IPS-NIHi7 (cell line): ENCODE measurements at regions not wholly inside any gene's neighbourhood (a gene's known extent, or its start where the extent isn't known, plus 50 kb on each side); places are given as distances from the start of the nearest gene placed in this dataset.

ENCODE experiments used
- DNase-seq: peaks from one replicate; pipeline ENCODE4 v3.0.0; 2012; ENCODE audit warnings: mixed read lengths; ENCODE audit errors: extremely low spot score

DNA sequence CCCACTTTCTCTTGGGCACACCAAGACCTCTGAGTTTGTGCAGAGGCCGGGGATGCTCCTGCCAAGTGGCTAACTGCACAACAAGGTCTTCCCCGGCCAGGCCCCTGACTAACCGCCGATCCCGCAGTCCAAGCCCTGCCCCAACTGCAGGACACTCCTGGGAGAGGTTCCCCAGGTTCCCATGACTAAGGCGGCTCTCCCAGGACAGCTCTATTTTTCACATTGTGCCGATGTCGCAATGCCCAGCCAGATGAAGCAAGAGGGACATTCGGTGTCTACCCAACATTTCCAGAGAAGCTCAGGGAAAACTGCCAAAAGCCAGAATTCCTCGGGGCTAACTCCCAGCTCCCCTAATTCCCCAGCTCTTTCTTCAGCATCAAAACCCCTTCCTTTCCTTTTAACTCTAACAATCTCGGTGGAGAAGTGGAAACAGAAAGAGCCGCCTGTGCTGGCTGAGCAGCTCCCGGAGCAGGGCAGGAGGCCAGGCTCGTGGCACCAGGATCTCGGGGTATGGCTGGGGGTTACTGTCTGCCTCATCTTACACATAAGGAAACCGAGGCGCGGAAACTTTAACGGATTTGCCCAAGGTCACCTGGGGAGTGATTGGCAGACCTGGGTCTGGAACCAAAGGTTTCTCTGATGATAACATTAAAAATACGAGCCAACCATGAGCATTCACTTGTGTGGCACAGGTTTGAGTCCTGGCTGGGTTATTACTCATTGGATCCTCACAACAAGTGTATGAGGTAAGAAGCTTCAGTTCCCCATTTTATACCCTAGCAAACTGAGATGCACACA is 318.2 kb downstream of the BCL11B start:
- no peak for DNase-seq

DNA sequence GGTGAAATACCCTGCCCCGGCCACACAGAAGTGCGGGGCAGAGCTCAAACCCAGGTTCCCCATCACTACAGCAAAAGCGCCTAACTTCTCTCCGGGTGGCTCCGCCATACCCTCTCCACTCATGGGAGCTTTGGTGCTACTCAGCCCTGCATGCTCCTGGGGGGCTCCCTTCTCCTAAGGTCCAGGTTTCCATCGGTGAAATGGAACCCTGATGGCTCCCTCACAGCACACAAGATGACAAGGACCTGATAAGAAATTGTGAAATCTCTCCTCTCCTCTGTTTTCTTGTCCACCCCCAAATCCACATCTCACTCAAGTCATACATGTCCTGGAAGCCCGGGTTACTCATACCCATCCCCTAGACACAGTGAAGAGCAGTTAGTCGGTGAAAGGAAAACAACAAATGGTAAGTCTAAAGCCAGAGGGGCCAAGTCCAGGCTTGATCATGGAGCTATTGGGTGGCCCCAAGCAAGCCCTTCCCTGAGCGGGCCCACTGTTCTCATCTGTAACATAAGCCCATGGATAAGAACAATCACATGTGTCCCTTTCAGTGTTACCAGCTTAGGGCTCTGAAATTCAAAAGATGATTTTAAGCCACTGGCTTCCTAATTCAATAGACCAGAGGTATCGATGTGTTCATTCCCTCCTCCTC is 317.5 kb downstream of the BCL11B start:
- no peak for DNase-seq

DNA sequence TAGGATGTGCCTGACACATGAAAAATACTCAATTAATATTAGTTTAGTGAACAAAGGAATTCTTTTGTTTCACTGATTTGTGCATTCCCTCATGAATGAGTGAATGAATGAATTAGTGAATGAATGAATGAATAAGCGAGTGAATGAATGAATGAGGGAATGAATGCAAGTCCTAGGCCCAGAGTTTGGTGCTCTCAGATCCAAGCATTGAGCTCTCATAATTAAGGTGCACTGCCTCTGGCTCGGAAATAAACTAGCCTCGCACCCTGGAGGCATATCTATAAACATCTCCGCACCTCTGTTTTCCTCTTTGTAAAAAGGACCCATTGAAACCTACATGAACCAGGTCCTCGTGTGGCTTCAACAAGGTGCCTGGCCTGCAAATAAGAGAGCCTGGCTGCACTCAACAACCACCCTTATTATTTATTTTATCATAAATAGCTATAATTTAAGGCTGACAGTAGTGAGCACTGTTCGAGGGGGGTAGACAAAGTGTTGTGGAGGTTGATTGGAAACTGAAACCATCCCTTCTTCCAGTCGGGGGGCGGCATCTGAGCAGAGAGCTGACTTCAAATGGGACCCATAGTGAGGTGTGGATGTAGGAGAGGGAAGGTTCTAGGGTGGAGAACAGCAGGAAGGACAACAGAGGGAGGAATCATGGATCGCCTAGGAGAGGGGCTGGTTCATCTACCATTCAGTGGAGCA is 316.8 kb downstream of the BCL11B start:
- DNase-seq, result no peak

DNA sequence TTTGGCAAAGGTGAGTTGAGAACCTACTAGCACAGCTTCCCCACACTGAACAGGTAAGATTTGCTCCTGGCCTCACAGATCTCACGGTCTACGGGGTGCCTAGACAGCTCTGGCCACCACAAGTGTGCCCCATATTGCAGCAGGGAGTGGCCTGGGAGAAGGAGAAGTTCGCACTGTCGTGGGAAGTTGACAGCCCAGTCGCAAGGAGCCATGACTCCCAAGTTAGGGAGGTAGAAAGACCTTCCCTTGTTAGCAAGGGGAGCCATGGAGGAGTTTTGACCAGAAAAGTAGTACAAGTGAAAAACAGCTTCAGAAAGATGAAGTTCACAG is 316.3 kb downstream of the BCL11B start:
- no peak for DNase-seq

DNA sequence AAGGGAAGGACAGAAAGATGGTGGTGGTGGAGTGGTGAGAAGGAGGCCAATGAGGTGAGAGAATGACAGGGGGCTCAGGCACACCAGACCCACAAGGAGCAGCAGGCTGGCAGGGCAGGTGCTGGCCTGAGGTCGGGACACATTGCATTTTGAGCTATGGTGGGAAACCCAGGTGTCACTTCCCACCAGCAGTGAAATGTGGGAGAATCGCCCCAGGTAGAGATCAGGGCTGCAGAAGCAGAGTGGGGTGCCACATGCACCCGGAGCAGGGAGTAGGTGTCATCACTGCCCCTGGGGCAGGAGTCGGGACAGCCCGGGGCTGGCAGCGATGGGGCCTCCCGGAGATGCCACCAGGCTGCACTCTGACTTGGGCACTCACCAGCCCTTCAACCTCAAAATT is 315.8 kb downstream of the BCL11B start:
- no peak for DNase-seq

DNA sequence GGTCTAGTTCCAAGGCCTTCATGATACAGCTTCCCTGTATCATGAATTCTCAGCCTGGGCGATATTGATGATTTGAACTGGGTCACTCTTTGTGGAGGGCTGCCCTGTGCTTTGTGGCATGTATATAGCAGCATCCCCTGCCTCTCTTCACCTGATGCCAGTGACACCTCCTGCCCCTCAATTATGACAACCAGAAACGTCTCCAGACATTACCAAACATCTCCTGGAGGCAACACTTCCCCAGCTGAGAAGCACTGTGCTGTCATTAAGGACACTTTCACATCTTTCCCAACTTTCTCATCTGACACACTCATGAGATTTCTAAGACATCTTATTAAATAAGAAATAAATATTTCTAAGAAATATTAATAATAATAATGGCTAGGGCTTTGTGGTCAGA is 315.3 kb downstream of the BCL11B start:
- DNase-seq, result no peak

DNA sequence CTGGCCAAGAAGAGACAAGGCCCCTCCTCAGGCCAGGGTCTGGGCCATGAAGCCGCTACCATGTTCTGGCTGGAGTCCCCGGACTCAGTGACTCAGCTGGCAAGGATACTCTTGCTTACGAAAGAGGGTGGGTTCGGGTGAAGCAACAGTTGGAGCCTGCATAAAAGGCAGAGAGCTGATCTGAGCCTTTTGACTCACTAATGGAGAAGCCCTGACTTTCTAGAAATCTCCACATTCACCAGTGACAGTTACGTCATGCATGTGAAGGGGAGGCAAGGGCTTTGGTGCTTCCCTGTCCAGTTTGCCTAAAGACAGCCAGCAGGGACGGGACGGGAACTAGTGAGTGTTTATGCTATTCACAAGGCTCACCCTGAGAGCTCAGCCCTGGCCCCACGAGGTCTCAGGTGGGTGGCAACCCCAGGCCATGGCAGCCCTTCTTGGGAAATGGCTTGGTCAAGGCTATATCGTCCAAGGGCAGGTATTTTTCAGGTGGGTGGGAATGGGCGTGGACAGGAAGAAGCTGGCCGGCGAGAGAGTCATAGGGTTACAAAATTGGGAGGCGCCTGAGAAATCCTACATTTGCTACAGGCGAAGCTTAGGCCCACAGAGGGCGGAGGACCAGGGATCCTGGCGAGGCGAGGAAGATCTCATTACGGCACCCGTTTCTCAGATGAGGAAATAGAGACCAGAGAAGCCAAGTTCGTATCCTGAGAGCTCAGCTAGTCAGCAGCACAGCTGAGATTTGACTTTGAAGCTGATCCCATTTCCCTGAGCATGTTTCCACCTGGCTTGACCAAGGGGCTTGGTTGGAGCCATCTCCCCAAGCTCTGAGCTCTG is 314.6 kb downstream of the BCL11B start:
- DNase-seq, result no peak

DNA sequence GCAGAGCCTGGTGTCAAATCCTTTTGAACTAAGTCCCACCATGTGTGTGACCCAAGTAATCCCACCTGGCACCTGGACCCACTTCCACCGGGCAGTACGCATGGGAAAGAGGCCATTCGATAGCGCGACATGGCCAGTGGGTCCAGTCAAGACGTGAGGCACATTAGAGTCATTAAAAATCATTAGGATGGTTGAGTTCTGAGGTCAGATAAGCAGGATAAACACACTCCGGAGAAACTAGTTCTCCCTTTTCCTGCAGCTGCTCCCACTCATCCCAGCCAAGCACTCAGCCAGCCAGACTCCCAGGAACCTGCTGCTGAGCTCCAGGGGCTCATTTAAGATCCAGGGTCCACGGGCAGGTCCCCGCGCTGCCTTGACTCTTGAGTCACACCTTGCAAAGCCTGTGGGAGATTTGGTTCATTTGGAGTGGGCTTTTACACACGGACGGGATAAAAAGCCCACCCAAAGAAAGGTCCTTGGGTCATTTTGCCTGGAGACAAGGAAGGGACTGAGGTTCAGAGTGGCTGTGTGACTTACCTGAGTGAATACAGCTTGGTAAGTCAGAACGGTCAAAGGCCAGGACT is 313.9 kb downstream of the BCL11B start:
- DNase-seq, result no peak

DNA sequence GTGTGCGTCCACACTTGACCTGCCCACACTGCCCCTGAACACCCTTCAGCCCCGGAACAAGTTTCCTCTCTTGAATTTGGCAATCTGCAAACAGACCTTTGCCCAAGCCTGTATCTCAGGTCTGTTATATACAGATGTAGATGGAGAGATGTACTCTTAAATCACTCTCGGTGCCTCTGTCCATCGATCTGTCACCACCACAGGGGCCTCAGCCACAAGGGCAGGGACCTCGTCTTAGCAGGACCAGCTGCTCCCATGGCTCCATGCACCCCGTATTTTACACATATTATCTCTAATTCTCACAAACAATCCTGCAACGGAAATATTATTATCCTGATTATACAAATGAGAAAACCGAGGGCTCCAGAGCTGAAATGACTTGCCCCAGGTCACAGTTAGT is 313.4 kb downstream of the BCL11B start:
- no peak for DNase-seq

DNA sequence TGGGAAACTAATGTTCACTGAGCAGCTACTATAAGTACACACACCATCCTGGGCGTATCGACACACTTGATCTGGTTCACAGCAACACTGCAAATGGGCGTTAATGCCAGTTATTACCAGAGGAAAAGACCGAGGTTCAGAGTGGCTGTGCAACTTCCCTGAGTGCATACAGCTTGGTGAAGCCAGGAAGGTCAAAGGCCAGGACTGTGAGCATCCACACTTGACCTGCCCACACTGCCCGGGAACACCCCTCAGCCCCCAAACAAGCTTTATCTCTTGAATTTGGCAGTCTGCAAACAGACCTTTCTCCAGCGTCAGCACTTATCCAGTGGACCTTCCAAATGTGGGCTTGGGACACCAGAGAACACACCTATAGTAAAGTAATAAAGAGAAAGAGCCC is 312.6 kb downstream of the BCL11B start:
- no peak for DNase-seq

DNA sequence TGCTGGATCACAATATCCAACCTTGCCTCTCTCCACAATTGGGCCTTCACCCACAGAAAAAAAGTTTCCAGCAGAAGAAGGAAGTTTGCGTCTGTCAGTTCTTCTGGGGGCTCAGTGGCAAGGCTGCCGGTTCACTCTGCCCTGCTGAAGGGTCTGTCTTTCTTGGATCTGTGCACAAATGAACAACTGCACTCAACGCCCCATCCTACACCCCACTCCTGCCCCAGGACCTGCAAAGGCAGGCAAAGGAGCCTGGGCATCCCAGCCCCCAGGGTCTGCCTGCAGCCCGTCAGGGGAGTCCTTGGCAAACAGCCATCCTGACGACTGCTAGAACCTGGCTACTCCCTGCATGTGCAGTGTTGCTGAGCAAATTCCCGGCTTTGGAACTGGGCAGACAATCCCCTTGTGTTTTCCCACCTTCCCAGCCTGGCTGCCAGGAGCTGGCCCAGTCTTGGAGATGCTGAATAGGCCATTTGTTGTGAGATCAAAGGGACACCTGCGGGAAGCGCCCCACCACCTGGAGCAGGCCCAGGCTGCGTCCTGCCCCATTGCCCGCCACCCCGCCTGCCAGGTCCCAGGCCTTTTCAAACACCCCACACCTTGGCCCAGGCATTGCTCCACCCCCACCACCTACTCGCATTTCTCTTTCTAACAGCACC is 311.9 kb downstream of the BCL11B start:
- DNase-seq, result no peak

DNA sequence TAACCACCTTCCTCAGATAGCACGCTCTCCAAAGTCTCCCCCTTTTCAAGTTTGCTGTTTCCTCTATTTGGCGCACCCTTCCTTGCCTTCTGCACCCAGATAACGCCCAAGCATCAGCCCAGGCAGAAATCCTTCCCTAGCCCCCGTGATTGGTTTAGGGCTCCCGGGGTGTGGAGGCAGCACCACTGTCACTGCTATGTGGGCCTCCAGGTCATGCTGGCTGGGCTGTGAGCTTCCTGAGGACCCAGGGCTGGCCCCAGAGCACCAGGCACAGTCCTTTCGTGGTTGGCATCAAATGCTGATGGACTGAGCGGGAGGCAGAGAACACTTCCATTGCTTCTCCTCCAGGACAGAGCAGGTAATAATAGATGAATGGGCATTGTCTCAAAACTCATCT is 311.4 kb downstream of the BCL11B start:
- no peak for DNase-seq

DNA sequence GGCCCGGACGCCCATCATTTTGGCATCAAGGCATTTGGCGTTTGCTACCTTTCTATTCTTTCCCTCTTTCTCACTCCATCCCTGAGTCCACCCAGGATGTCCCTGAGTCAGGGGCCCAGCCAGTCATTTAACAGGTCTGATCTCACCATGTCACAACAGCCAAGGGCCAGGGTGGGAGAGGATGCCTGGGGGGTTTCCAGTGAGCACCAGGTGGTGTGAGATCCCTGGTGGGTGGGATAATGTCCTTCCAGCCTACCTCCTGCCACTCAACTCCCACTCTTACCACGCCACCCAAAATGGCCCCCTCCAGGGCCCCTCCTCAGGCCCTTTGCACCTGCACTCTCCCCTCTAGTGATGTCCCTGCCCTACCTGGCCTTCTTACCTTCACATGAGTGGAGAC is 310.8 kb downstream of the BCL11B start:
- DNase-seq, result no peak

DNA sequence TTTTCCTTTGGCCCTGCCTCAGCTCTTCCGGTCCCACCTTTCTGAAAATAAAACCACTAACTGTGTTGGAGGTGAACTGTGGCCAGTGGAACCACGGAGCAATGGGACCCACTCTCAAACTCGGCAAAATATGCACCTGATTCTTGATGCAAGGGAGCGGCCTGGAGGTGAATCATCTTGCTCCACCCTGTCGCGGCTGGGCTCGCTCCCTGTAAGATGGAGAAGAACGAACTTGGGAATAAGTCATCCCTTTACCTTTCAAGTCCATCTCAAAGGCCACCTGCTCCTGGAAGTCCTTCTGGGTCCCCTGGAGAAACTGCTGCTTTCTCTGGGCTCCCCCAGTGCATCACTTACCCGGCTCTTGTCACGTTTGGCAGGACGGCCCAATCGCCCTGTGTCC is 309.9 kb downstream of the BCL11B start:
- DNase-seq, result no peak

DNA sequence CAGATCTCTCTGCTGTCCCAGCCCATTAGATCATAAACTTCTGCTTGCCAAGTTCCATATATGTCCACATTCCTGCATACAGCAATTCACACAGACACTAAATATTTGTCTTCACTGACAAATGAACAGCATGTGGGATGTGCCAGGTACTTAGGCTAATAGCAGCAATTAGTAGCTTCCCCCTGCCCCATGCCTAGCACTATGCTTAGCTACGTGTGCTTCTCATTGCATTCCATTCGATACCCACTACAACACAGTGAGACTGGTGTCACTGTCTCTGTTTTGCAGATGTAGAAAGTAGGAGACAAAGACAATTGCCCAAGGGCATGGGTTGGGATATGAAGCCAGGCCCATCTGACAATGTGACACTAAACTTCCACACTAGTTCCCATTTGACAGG is 308.4 kb downstream of the BCL11B start:
- DNase-seq, result no peak

DNA sequence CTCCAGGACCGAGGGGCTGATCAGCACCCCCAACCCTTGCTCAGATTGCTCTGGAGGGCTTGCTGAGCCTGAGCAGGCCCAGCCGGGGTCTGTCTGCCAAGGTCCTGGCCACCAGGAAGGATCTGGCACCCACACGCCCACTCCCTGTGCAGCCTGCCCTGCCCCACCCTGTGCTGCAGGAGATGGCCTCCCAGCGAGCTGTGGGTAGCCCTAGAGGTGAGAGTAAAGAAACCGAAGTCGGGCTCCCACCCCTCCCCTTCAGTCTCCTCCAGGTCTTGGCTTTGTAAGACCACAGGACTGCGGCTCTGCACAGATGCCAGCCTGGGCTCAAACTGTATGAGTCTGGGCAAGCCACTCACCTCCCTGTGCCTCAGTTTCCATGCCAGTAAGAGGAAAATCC is 307.8 kb downstream of the BCL11B start:
- no peak for DNase-seq

DNA sequence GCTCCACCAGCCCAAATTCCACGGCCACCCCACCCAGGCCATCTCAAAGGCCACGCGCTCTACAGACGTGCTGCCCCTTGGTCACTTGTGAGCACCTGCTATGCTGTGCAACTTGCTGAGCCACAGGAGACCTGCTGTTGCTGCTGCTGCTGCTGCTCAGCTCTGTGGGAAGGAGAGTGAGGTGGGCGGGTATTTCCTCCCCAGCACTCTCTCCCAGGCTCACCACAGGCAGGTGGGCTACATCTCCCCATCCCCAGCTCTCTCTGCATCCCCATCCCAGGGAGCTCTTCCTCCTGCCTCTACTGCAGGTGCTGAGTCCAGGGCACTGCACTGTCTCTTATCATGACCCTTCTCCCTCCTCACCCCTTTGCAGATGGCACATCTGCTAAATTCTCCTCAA is 306.9 kb downstream of the BCL11B start:
- DNase-seq, result no peak

DNA sequence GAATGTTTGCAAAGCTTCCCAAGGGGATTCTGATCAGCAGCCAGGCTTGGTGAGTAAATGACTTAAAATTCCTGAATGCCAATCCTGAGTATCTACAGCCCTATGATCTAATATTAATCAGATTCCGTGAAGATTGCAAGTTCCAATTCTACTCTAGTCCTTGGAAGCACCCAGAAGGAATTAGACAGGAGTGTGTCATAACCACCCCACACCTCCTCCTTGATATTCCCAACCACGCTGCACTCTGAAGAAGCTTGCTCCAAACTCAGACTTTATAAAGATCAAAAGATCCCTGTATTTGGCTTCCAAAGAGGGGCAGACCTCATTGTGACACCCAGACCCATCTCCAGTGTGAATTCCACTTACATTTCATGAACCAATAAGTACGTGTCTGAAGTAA is 306.0 kb downstream of the BCL11B start:
- no peak for DNase-seq

DNA sequence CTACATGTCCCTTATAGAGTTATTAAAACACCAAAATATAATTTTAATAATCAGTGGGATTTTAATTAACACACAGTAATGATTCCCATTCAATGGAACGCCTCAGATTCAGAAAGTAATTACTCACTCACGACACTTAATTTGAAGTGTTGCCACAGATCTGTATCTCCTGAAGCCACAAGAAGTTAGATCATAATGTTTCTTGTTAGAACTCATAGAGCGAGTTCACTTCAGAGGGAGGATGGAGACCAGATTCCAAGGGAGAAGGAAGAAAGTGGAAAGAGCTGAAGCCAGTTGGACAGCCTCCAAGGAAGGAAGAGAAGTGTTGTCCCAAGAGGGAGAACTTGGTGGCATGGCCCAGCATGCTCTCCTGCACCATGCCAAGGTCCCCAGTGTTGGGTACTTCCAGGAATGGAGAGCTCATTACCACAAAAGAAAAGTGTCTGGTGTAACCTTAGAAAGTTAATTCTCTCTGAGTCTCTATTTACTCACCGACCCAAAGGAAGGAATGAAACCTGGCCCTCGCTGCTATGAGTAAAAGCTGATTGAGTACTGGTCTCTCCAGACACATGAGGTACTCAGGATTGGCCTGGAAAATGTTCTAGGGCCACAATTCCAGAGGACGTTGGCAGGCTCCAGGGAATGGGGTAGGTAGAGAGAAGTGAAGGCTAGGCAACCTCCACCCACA is 305.4 kb downstream of the BCL11B start:
- no peak for DNase-seq

DNA sequence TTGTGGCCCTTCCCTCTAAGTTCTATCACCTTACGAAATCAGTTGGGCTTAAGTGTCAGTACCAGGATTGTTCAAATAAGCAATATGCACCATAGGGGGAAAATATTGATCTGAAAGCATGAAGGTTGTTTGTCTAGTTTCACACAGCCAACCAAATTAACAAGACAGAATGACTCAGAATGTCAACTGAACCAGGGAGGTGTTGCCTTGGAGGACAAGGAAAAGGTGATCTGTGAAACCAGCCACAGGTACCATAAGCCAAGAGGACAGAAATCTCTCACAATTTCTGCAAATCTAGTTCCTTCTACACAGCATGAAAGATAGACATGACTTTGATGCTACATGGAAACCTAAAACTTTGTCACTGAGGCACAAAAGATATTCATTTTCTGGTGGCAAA is 297.9 kb downstream of the BCL11B start:
- DNase-seq, result no peak

DNA sequence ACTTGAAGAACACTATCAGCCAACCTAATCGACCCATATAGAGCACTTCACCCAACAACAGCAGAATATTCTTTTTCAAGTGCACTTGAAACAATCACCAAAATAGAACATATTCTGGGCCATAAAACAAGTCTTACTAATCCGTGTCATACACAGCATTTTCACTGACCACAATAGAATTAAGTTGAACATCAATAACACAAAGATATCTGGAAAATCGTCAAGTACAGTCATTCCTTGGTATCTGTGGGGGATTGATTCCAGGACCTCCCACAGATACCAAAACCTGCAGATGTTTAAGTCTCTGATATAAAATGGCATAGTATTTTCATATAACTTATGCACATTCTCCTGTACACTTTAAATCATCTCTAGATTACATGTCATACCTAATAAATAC is 295.7 kb downstream of the BCL11B start:
- DNase-seq, result no peak
